ENCODE measurements at regions not wholly inside any gene's neighbourhood (a gene's known extent, or its start where the extent isn't known, plus 50 kb on each side); places are given as distances from the start of the nearest gene placed in this dataset.

DNA sequence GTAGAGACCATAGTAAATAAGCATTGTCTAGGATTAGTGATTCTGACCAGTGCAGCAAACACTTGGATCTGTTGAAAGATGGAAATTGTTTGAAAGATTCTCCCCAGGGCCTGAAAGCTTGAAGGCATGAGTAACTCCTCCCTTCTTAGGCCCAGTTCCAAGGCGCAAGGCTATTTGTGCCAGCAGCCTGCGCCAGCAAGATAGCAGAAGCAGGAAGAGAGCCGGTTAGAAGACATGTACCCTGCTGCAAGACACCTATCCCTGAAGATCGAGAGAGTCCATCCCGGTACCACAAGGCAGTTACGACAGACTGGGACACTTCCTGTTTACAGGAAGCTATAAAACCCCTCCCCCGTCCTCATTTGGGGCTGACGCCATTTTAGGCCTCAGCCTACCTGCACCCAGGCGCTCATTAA is 72.4 kb upstream of the JADE1 start:
- H2AFZ ChIP-seq, result no peak overlapping the region

DNA sequence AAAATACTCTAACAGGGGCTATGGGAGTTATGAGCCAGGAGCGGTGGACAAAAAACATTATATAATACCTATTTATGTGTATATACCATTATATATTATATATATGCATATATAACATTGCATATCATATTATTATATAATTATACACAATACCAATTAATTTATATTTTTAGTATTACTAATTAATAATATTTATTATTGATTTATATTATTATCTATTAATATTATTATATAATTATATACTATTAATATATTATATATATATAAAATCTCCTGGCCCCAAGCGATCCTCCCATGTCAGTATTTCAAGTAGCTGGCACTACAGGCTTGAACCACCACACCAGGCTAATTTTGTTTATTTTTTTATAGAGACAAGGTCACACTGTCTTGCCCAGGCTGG is 73.8 kb upstream of the JADE1 start:
- TF ChIP-seq, protein P1, sequence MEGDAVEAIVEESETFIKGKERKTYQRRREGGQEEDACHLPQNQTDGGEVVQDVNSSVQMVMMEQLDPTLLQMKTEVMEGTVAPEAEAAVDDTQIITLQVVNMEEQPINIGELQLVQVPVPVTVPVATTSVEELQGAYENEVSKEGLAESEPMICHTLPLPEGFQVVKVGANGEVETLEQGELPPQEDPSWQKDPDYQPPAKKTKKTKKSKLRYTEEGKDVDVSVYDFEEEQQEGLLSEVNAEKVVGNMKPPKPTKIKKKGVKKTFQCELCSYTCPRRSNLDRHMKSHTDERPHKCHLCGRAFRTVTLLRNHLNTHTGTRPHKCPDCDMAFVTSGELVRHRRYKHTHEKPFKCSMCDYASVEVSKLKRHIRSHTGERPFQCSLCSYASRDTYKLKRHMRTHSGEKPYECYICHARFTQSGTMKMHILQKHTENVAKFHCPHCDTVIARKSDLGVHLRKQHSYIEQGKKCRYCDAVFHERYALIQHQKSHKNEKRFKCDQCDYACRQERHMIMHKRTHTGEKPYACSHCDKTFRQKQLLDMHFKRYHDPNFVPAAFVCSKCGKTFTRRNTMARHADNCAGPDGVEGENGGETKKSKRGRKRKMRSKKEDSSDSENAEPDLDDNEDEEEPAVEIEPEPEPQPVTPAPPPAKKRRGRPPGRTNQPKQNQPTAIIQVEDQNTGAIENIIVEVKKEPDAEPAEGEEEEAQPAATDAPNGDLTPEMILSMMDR (IDR thresholded peaks at IDR 0.05; ENCODE audit: poor library complexity), result no peak
- TF ChIP-seq EZH2 (IDR thresholded peaks at IDR 0.05; ENCODE audit: borderline replicate concordance) (no peak), EZH2phosphoT487 (IDR thresholded peaks at IDR 0.05; ENCODE audit: low read depth, severe bottlenecking, unreplicated experiment) (no peak)
- Histone ChIP-seq H4K20me1 (ENCODE audit: insufficient read depth, poor library complexity, severe bottlenecking) (no peaks in the 10 kb centered on the region), H3K4me1 (ENCODE audit: insufficient read depth) (no peaks in the 10 kb centered on the region), H3K27me3 (no peaks in the 10 kb centered on the region), H3K9me2 (replicated peaks; ENCODE audit: insufficient read depth) (no peaks in the 10 kb centered on the region), H3K36me3 (replicated peaks; ENCODE audit: insufficient read depth, low read depth) (no peaks in the 10 kb centered on the region), H2AFZ (no peak overlapping the region), H3K9me3 (ENCODE audit: low read depth) (no peaks in the 10 kb centered on the region), H3K4me3 (no peak overlapping the region), H3K4me2 (no peak overlapping the region), H3K27ac (no peak overlapping the region), H3K79me2 (no peaks in the 10 kb centered on the region)
- DNase-seq (ENCODE audit: low spot score), result no peak
- WGBS (ENCODE audit: low lambda C conversion rate, missing lambda C conversion rate), result 100% methylated on average over 2 of the region's 2 CpGs

More for the DNA sequence above, 72.4 kb upstream of the JADE1 start:
- Histone ChIP-seq H3K9me2 (replicated peaks; ENCODE audit: insufficient read depth) (no peaks in the 10 kb centered on the region), H4K20me1 (ENCODE audit: insufficient read depth, poor library complexity, severe bottlenecking) (no peaks in the 10 kb centered on the region), H3K4me2 (no peak overlapping the region), H3K27me3 (no peaks in the 10 kb centered on the region), H3K36me3 (replicated peaks; ENCODE audit: insufficient read depth, low read depth) (no peaks in the 10 kb centered on the region), H3K9me3 (ENCODE audit: low read depth) (no peaks in the 10 kb centered on the region), H3K79me2 (no peaks in the 10 kb centered on the region), H3K4me1 (ENCODE audit: insufficient read depth) (no peaks in the 10 kb centered on the region), H3K27ac (no peak overlapping the region), H3K4me3 (no peak overlapping the region)
- TF ChIP-seq EZH2phosphoT487 (IDR thresholded peaks at IDR 0.05; ENCODE audit: low read depth, severe bottlenecking, unreplicated experiment), result no peak
- no peak for TF ChIP-seq EZH2 (IDR thresholded peaks at IDR 0.05; ENCODE audit: borderline replicate concordance)
- TF ChIP-seq, protein P1 (IDR thresholded peaks at IDR 0.05; ENCODE audit: poor library complexity), result no peak
- DNase-seq (ENCODE audit: low spot score), result no peak
- 81% methylated on average over 9 of the region's 9 CpGs for WGBS (ENCODE audit: low lambda C conversion rate, missing lambda C conversion rate)

DNA sequence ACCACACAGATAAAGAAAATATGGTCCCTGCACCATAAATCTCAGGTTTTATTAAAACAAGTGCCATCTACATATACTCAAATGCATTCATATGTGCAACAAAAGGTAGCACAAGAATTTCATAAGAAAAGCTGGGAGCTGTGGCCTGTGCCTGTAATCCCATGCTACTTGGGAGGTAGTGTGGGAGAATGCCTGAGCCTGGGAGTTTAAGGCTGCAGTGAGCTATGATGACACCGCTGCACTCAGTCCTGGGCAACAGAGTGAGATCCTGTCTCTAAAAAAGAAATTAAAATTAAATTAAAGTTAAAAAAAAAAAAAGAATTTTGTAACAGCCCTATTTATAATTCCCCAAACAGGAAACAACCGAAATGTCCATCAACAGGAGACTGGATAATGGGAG is 81.3 kb upstream of the JADE1 start:
- H3K27me3 ChIP-seq, result no peaks in the 10 kb centered on the region
- no peak for DNase-seq (ENCODE audit: low spot score)
- H4K20me1 ChIP-seq (ENCODE audit: insufficient read depth, poor library complexity, severe bottlenecking), result no peaks in the 10 kb centered on the region
- H2AFZ ChIP-seq, result no peak overlapping the region
- H3K27ac ChIP-seq, result no peak overlapping the region
- H3K36me3 ChIP-seq (replicated peaks; ENCODE audit: insufficient read depth, low read depth), result no peaks in the 10 kb centered on the region
- WGBS (ENCODE audit: low lambda C conversion rate, missing lambda C conversion rate), result 96% methylated on average over 2 of the region's 2 CpGs
- no peaks in the 10 kb centered on the region for H3K79me2 ChIP-seq
- H3K4me2 ChIP-seq, result no peak overlapping the region
- no peaks in the 10 kb centered on the region for H3K9me3 ChIP-seq (ENCODE audit: low read depth)
- peaks cover 15% of the 10 kb centered on the region for H3K4me1 ChIP-seq (ENCODE audit: insufficient read depth)
- no peaks in the 10 kb centered on the region for H3K9me2 ChIP-seq (replicated peaks; ENCODE audit: insufficient read depth)
- no peak for TF ChIP-seq EZH2 (IDR thresholded peaks at IDR 0.05; ENCODE audit: borderline replicate concordance)
- no peak for TF ChIP-seq EZH2phosphoT487 (IDR thresholded peaks at IDR 0.05; ENCODE audit: low read depth, severe bottlenecking, unreplicated experiment)
- TF ChIP-seq, protein P1 (IDR thresholded peaks at IDR 0.05; ENCODE audit: poor library complexity), result no peak
- no peak overlapping the region for H3K4me3 ChIP-seq

DNA sequence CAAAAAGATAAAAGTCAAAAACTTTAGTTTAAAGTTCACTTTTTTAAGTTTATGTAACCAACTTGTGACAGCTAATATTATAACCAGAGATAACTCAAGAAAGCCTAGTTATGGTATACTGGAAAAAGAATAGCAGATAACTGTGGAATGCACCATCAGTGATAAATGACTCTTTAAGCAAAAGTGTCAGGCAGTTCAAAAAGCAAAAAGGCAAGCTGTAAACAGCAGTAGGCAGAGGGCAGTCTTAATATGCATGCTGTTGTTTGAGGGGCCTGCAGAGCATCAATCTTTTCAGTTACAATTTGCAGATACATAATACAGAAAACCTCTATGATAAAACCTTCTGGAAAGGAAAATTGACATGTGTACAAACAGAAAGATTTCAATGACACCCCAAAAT is 81.8 kb upstream of the JADE1 start:
- H3K9me3 ChIP-seq (ENCODE audit: low read depth), result no peaks in the 10 kb centered on the region
- no peak for TF ChIP-seq EZH2 (IDR thresholded peaks at IDR 0.05; ENCODE audit: borderline replicate concordance)
- TF ChIP-seq, protein P1 (IDR thresholded peaks at IDR 0.05; ENCODE audit: poor library complexity), result no peak
- no peak for TF ChIP-seq EZH2phosphoT487 (IDR thresholded peaks at IDR 0.05; ENCODE audit: low read depth, severe bottlenecking, unreplicated experiment)
- no peak overlapping the region for H3K4me3 ChIP-seq
- no peaks in the 10 kb centered on the region for H4K20me1 ChIP-seq (ENCODE audit: insufficient read depth, poor library complexity, severe bottlenecking)
- H2AFZ ChIP-seq, result no peak overlapping the region
- no peak overlapping the region for H3K4me2 ChIP-seq
- H3K4me1 ChIP-seq (ENCODE audit: insufficient read depth), result peaks cover 18% of the 10 kb centered on the region
- no peaks in the 10 kb centered on the region for H3K9me2 ChIP-seq (replicated peaks; ENCODE audit: insufficient read depth)
- H3K36me3 ChIP-seq (replicated peaks; ENCODE audit: insufficient read depth, low read depth), result no peaks in the 10 kb centered on the region
- peak overlapping the region; percentile 24 for H3K27ac ChIP-seq
- DNase-seq (ENCODE audit: low spot score), result no peak
- no peaks in the 10 kb centered on the region for H3K27me3 ChIP-seq
- no peaks in the 10 kb centered on the region for H3K79me2 ChIP-seq

Measured in hepatocyte (in vitro differentiated cells).